Neuronal stem cell (in vitro differentiated cells): ENCODE measurements at regions not wholly inside any gene's neighbourhood (a gene's known extent, or its start where the extent isn't known, plus 50 kb on each side); places are given as distances from the start of the nearest gene placed in this dataset.

Source experiments
- DNase-seq: peaks from one replicate; pipeline ENCODE4 v3.0.0-alpha.2; 2013; ENCODE audit warnings: low spot score
- H2AFZ ChIP-seq: one replicate; pipeline ENCODE4 v1.6.1; 2013; ENCODE audit warnings: mild to moderate bottlenecking, low read length, inconsistent platforms
- H2AK5ac ChIP-seq: 2 replicates; pipeline ENCODE4 v1.6.1; 2013; ENCODE audit warnings: low read depth, mild to moderate bottlenecking, inconsistent platforms, low read length, moderate library complexity, mixed read lengths
- H2BK120ac ChIP-seq: 2 replicates; pipeline ENCODE4 v1.6.1; 2013; ENCODE audit warnings: low read depth, mild to moderate bottlenecking, inconsistent platforms, low read length, moderate library complexity, mixed read lengths
- H2BK12ac ChIP-seq: one replicate; pipeline ENCODE4 v1.6.1; 2013; ENCODE audit warnings: low read length, inconsistent platforms
- H2BK15ac ChIP-seq: 2 replicates; pipeline ENCODE4 v1.6.1; 2013; ENCODE audit warnings: mild to moderate bottlenecking, low read length, inconsistent platforms, mixed read lengths
- H2BK5ac ChIP-seq: one replicate; pipeline ENCODE4 v1.6.1; 2013; ENCODE audit warnings: inconsistent platforms, mild to moderate bottlenecking, low read length, moderate library complexity
- H3K14ac ChIP-seq: one replicate; pipeline ENCODE4 v1.6.1; 2013; ENCODE audit warnings: low read length, inconsistent platforms
- H3K18ac ChIP-seq: 2 replicates; pipeline ENCODE4 v1.6.1; 2013; ENCODE audit warnings: low read length, inconsistent platforms
- H3K23ac ChIP-seq: 2 replicates; pipeline ENCODE4 v1.6.1; 2013; ENCODE audit warnings: low read depth, mild to moderate bottlenecking, mixed read lengths, low read length, inconsistent platforms; ENCODE audit not compliant: poor library complexity
- H3K27ac ChIP-seq: replicated peaks from 3 replicates; pipeline ENCODE4 v1.5.1; 2013; ENCODE audit warnings: low read length, inconsistent platforms
- H3K27me3 ChIP-seq, 3 experiments: 2 replicates each; pipeline ENCODE4 v1.6.1; 2013; ENCODE audit warnings: low read length in 3 of 3, mild to moderate bottlenecking in 2 of 3, inconsistent platforms in 1 of 3, low read depth in 1 of 3, mixed read lengths in 1 of 3, moderate library complexity in 1 of 3; ENCODE audit not compliant: control insufficient read depth in 3 of 3, insufficient read depth in 3 of 3
- H3K36me3 ChIP-seq, 2 donors: replicated peaks in 1 of 2; 2 replicates each; pipeline ENCODE4 v1.6.1; 2013; ENCODE audit warnings: low read length in 2 of 2; ENCODE audit not compliant: control insufficient read depth in 2 of 2, insufficient read depth in 2 of 2
- H3K4ac ChIP-seq: 2 replicates; pipeline ENCODE4 v1.6.1; 2013; ENCODE audit warnings: inconsistent platforms, mild to moderate bottlenecking, low read length, moderate library complexity
- H3K4me1 ChIP-seq, 2 donors: 1 replicate in 1 of 2; 2 replicates in 1 of 2; pipeline ENCODE4 v1.6.1; 2013; ENCODE audit warnings: low read length in 2 of 2, low read depth in 1 of 2; ENCODE audit not compliant: control insufficient read depth in 2 of 2, insufficient read depth in 1 of 2
- H3K4me2 ChIP-seq: one replicate; pipeline ENCODE4 v1.6.1; 2013; ENCODE audit warnings: mild to moderate bottlenecking, low read length, inconsistent platforms; ENCODE audit not compliant: insufficient read depth, poor library complexity, severe bottlenecking
- H3K4me3 ChIP-seq, 2 donors: 2 replicates each; pipeline ENCODE4 v1.5.1; 2013; ENCODE audit warnings: low read length in 2 of 2, mild to moderate bottlenecking in 2 of 2, inconsistent platforms in 1 of 2, moderate library complexity in 1 of 2
- H3K79me1 ChIP-seq: one replicate; pipeline ENCODE4 v1.6.1; 2013; ENCODE audit warnings: low read depth, mild to moderate bottlenecking, inconsistent platforms, low read length, moderate library complexity
- H3K9ac ChIP-seq: one replicate; pipeline ENCODE4 v1.6.1; 2013; ENCODE audit warnings: mild to moderate bottlenecking, low read depth, low read length, inconsistent platforms; ENCODE audit not compliant: poor library complexity
- H3K9me3 ChIP-seq, 2 donors: replicated peaks in 1 of 2; 2 replicates each; pipeline versions ENCODE3 to v1.6.1; 2013; ENCODE audit warnings: low read length in 2 of 2, mild to moderate bottlenecking in 2 of 2, inconsistent platforms in 1 of 2, low read depth in 1 of 2, mixed read lengths in 1 of 2, moderate library complexity in 1 of 2; ENCODE audit not compliant: control insufficient read depth in 2 of 2, insufficient read depth in 1 of 2
- H4K8ac ChIP-seq: one replicate; pipeline ENCODE4 v1.6.1; 2013; ENCODE audit warnings: low read depth, mild to moderate bottlenecking, inconsistent platforms, low read length, moderate library complexity
- H4K91ac ChIP-seq: one replicate; pipeline ENCODE4 v1.6.1; 2013; ENCODE audit warnings: low read length, low read depth, mild to moderate bottlenecking, inconsistent platforms; ENCODE audit not compliant: poor library complexity
- WGBS, 2 donors: extraction: QIAGEN DNeasy Blood & Tissue Kit; methylation state at CpG; one replicate each; pipeline ENCODE4 v1.1.7; 2013; ENCODE audit warnings: missing lambda C conversion rate in 2 of 2, mixed read lengths in 1 of 2; ENCODE audit not compliant: insufficient read length in 2 of 2, insufficient replicate concordance in 1 of 2; ENCODE audit errors: extremely low coverage in 2 of 2; 5-methylcytosine and 5-hydroxymethylcytosine counted together

- Histone ChIP-seq H3K9me3 (peaks cover 0 to 4% of the 10 kb centered on the region in 2 donors), H3K4me1 (peaks cover 0 to 1% of the 10 kb centered on the region in 2 donors), H2BK5ac (no peak overlapping the region), H3K36me3 (no peaks in the 10 kb centered on the region), H3K23ac (no peak overlapping the region), H4K91ac (no peak overlapping the region), H3K4me2 (no peak overlapping the region), H3K4ac (no peak overlapping the region), H2BK120ac (no peak overlapping the region), H3K9ac (no peak overlapping the region), H3K27me3 (no peaks in the 10 kb centered on the region), H2BK15ac (no peak overlapping the region), H3K18ac (no peak overlapping the region), H2AK5ac (no peak overlapping the region), H3K4me3 (no peak overlapping the region), H4K8ac (no peak overlapping the region), H3K27ac (no peak overlapping the region), H3K14ac (no peak overlapping the region), H3K79me1 (no peaks in the 10 kb centered on the region), H2BK12ac (no peak overlapping the region), H2AFZ (peak overlapping the region; percentile 27)
- no CpG with 5 or more reads among the region's 3 CpGs for WGBS, 2 donors
- no peak for DNase-seq
Observed at GRCh38 chr5:17838469-17838868, 204.2 kb downstream of the TAF11L14 start.

- Histone ChIP-seq H4K8ac (no peak overlapping the region), H3K4me3 (no peak overlapping the region), H2BK5ac (no peak overlapping the region), H2BK120ac (no peak overlapping the region), H2AK5ac (no peak overlapping the region), H3K18ac (no peak overlapping the region), H3K36me3 (no peaks in the 10 kb centered on the region), H3K4me2 (no peak overlapping the region), H3K4ac (no peak overlapping the region), H3K23ac (no peak overlapping the region), H2BK12ac (no peak overlapping the region), H4K91ac (no peak overlapping the region), H3K9me3 (peaks cover 0 to 4% of the 10 kb centered on the region in 2 donors), H3K27me3 (no peaks in the 10 kb centered on the region), H3K79me1 (no peaks in the 10 kb centered on the region), H3K9ac (no peak overlapping the region), H2BK15ac (no peak overlapping the region), H3K4me1 (no peaks in the 10 kb centered on the region), H2AFZ (no peak overlapping the region), H3K14ac (no peak overlapping the region), H3K27ac (no peak overlapping the region)
- no peak for DNase-seq
Observed at GRCh38 chr5:17839848-17840247, 205.6 kb downstream of the TAF11L14 start.

DNA sequence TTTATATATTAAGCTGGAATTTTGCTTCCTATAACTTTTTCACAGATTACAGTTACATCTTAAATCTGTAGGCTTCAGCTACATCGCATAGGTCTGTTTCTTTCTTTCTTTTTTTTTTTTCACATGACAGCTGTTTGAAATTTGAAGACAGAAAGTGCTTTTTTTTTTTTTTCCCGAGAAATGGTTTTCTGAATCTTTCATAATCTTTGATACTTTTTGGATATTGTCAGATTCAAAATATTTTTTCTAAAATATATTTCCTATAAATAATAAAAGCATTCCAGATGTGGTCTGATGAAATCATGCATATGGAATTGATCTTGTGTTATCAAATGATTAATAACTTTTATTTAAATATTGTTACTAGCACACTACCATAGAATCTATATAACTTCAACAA, 212.2 kb downstream of the TAF11L14 start:
- Histone ChIP-seq H2BK15ac (no peak overlapping the region), H3K9me3 (no peaks in the 10 kb centered on the region), H3K14ac (no peak overlapping the region), H3K4me3 (no peak overlapping the region), H3K27ac (no peak overlapping the region), H3K27me3 (no peaks in the 10 kb centered on the region), H2AK5ac (no peak overlapping the region), H3K79me1 (no peaks in the 10 kb centered on the region), H3K4ac (no peak overlapping the region), H4K91ac (no peak overlapping the region), H2AFZ (no peak overlapping the region), H2BK120ac (no peak overlapping the region), H3K36me3 (no peaks in the 10 kb centered on the region), H3K18ac (no peak overlapping the region), H4K8ac (no peak overlapping the region), H3K23ac (no peak overlapping the region), H3K4me1 (peaks cover 0 to 2% of the 10 kb centered on the region in 2 donors), H2BK12ac (no peak overlapping the region), H3K4me2 (no peak overlapping the region), H2BK5ac (no peak overlapping the region), H3K9ac (no peak overlapping the region)
- DNase-seq: no peak
- WGBS, 2 donors: no CpG with 5 or more reads among the region's 2 CpGs

DNA sequence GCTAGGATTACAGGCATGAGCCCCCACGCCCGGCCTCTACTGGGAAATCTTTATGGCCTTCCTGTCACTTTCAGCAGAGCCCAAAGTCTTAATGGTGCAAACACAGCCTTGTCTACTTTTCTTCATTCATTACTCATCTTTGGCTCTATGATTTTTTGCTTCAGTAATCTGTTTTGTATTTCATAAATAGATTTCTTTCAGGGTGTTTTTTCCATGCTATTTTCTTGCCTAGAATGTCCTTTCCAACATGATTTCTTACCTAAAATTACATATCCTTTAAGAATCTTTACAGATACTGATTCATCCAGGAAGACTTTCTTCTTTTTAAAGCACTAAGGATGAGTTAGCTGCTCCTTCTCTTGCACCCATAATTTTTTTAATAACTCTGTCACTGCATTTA, 213.0 kb downstream of the TAF11L14 start:
- H3K36me3 ChIP-seq: no peaks in the 10 kb centered on the region
- no peak overlapping the region for H3K27ac ChIP-seq
- no peak overlapping the region for H2BK15ac ChIP-seq
- H3K4me3 ChIP-seq: no peak overlapping the region
- DNase-seq: no peak
- no peak overlapping the region for H2AK5ac ChIP-seq
- no peak overlapping the region for H2BK120ac ChIP-seq
- no peak overlapping the region for H3K4ac ChIP-seq
- no peak overlapping the region for H3K14ac ChIP-seq
- H4K91ac ChIP-seq: no peak overlapping the region
- no peaks in the 10 kb centered on the region for H3K27me3 ChIP-seq
- no peak overlapping the region for H2AFZ ChIP-seq
- H3K9ac ChIP-seq: no peak overlapping the region
- H3K4me2 ChIP-seq: no peak overlapping the region
- no peak overlapping the region for H3K23ac ChIP-seq
- H2BK5ac ChIP-seq: no peak overlapping the region
- H2BK12ac ChIP-seq: no peak overlapping the region
- H3K18ac ChIP-seq: no peak overlapping the region
- WGBS, 2 donors: no CpG with 5 or more reads among the region's 2 CpGs
- no peaks in the 10 kb centered on the region for H3K9me3 ChIP-seq
- H3K79me1 ChIP-seq: no peaks in the 10 kb centered on the region
- no peak overlapping the region for H4K8ac ChIP-seq
- peaks cover 0 to 2% of the 10 kb centered on the region in 2 donors for H3K4me1 ChIP-seq
